GM21447 (cell line): ENCODE measurements at regions not wholly inside any gene's neighbourhood (a gene's known extent, or its start where the extent isn't known, plus 50 kb on each side); places are given as distances from the start of the nearest gene placed in this dataset.

ENCODE experiments used
- ATAC-seq: cut with Tn5 transposase; IDR thresholded peaks from one replicate; pipeline ENCODE4 v1.9.1; 2021; ENCODE audit not compliant: unreplicated experiment

DNA sequence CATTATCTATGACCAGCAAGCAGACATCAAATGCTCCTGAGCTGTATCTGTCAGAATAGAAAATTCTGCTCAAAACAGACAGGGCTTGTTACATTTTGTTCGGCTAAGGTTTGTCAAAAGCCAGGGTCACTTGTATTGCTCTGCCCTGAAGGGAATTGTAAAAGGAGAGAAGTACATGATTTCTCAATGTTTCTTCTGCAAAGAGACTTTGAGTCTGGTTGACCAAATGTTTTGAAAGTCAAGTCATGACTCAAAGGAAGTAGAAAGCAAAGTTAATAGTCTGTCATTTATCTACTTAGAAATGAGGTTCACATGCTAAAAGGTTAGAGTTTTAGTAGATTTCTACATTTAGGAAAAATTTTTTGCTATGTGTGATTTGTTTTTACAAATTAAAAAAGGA is 1624.1 kb upstream of the ZEB2 start:
- no peak for ATAC-seq

DNA sequence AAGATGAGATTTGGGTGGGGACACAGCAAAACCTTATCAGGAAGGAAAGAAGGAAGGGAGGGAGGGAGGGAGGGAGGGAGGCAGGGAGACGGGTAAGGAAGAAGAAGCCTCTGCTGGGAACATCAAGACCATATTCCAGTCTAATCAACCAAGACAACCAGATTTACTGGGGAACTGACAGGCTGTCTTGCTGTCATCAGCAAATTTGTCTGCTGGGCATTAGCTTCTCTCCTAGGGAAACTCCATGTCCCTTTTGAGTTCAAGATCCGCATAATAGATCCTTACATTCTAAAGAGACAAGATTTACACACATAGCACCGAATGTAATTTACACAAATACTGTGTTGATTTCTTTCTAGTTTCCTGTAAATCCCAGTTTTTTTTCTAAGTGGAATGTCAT is 1618.9 kb upstream of the ZEB2 start:
- no peak for ATAC-seq

DNA sequence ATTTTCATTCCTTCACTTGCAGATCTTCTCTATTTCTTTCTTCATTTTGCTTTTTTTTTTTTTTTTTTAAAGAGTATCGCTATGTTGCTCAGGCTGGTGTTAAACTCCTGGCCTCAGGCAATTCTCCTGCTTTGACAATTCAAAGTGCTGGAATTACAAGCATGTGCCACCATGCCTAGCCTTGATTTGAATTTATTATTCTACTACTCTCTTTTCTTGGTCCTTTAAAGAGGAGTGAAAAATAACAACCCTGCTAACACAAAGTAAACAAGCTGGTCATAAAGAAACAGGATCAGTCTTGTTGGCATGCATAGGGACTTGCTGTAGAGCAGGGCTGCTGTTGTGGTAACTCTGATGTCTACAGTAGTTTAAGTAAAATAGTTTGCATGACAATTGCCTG is 1615.3 kb upstream of the ZEB2 start:
- no peak for ATAC-seq

DNA sequence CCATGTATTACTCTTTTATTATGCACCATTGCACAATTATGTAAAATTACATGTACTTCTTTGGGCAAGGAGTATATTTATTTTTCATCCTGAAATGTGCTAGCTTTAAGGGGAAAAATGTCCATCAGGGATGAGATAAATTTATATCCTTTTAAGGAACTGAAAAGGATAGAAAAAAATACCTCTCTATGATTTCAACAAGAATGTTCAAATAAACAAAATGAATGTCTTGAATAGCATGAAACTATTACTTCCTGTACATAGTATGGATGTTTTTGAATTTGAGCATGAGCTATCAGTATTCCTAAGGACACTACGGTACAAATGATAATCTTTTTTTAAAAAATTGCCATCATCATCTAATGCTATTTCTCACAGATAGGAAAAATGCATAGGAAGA is 1611.9 kb upstream of the ZEB2 start:
- ATAC-seq = no peak

DNA sequence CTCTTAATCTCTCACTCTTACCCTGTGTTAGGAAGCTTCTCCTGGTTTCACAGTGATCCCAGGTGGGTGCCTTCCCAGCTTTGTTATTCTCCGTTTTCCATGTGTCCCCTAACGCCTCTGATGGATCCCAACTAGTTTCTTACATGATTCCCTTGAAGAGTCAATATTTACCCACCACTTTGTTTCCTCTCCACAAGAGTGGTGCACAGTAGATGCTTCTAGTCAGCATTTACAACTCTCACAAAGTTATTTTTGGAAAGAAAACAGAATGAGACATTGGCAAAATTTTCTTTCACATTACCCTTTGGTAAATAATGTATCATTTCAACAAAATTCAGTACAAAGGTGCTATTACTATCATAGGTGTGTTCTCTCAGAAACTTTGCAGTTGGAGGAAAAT is 1611.1 kb upstream of the ZEB2 start:
- ATAC-seq = no peak

DNA sequence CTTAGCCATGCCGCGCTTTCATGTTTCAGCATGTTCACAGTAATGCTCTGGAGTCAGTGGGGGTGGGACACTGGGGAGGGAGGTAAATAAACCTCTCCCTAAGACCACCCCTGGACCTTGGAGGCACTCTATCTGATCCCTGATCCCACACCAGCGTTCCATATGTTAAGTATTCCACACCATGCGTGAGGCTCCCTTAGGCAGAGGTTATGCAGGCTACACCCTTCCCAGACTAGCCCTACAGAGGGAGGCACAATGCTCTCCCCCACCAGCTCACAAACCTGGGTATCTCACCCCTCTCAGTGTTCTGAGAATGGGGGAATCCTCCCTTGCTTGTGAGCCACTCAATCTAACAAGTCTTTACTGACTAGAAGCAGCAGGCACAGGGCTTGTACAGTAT is 1610.4 kb upstream of the ZEB2 start:
- ATAC-seq = no peak

DNA sequence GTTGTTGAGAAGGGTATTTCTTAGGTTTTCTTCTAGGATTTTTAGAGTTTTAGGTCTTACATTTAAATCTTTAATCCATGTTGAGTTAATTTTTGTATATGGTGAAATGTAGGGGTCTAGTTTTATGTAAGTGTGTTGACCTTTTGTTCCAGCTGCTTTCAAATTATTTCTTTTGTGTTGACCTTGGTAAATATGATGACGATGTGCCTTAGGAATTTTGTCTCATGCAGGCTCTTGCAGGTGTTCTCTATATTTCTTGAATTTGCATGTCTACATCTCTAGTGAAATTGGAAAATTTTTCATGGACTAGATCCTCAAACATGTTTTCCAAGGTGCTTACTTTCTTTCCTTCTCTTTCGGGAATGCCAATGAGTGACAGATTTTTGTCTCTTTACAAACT is 1609.3 kb upstream of the ZEB2 start:
- ATAC-seq = no peak

DNA sequence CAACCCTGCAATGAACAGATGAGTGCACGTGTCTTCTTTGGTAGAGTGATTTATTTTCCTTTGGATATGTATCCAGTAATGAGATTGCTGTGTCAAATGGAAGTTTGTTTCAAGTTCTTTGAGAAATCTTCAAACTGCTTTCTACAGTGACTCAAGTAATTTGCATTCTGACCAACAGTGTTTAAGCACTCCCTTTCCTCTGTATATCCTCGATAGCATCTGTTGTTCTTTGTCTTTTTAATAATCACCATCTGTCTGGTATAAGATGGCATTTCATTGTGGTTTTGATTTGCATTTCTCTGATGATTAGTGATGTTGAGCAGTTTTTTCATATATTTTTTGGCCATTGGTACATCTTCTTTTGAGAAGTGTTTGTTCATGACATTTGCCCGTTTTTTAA is 1608.3 kb upstream of the ZEB2 start:
- ATAC-seq = no peak

DNA sequence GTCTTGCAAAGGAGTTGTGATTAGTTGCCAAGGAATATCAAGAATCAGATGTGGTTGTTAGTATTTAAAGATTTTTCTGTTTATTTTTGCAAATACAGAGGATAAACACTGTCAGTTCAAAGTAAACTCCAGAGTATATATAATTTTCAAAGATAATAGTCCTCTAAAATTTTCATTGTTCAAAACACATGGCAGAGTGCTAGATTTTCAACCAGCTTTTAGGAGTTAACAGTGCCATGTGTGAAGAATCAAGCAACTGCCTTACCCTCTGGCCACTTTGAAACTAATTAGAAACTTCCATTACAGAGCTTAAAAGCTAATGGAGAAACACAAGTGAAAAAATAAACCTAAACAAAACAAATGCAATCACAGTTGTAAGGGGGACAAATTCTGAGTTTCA is 1605.6 kb upstream of the ZEB2 start:
- ATAC-seq = no peak

DNA sequence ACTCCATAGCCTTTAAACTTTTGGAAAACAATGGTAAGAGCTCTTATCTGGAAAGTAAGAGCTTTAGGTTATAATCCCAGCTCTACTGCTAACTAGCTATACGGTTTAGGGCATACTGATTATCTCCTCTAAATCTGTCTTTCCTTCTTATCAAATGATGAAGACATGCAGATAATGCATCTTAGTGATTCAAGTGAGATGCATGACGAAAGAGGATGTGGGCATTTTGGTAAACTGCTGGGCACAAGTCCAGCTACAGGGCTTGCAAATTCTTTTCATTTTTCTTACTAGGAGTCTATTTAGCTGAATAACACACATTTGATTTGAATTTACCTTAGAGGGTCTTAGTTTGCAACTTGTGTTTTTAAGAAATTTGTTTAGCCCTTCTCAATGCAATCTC is 1604.8 kb upstream of the ZEB2 start:
- no peak for ATAC-seq

DNA sequence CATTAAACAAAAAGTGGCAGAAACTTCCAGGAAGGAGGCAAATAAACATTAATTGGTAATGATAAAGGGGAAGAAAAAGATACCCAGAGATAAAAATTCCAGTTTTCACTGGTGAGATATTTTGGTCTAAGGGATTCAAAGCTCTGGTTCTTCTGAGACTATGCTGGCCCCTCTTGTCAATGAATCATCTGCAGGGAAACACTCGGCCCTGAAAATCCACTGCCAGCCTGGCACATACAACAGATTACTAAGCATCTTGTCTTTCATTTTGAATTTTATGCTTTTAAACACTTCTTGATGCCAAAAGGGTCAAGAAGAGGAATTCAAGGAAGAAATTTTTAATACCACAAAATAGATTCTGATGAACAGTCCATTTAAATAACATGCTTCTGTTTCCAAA is 1603.8 kb upstream of the ZEB2 start:
- no peak for ATAC-seq

DNA sequence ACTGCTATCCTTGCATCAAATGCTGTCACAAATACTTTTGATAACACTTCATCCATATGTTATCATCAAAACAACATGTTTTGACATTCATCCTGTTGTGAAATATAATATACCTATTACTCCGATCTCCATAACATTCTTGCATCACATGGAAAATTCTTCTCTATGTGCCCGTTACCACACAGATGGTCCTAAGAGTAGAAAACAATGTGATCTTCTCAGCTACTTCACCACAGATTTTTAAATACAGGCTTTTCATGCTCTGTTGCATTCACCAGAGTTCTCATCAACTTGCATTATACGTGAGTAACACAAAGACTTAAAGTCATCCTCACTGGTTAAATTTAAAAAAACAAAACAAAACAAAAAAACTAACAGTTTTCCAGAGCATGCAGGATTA is 1603.3 kb upstream of the ZEB2 start:
- no peak for ATAC-seq

DNA sequence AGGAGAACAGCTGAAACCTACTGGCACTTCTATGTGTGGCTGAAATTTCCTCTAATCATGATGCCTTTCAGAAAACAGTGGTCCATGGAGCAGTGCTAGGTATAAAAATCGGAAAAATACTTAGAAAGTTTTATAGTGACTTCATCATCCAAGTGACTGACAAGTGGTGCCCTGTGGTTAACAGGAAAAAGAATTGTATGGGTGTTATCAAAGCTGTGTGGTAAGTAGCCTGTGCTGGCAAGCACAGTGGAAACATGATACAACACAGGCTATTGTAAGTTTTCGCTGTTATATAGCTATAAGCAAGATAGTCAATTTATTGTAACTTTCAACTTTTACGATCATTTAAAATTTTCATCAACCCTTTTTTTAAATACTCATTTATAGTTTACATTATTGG is 1599.7 kb upstream of the ZEB2 start:
- no peak for ATAC-seq

DNA sequence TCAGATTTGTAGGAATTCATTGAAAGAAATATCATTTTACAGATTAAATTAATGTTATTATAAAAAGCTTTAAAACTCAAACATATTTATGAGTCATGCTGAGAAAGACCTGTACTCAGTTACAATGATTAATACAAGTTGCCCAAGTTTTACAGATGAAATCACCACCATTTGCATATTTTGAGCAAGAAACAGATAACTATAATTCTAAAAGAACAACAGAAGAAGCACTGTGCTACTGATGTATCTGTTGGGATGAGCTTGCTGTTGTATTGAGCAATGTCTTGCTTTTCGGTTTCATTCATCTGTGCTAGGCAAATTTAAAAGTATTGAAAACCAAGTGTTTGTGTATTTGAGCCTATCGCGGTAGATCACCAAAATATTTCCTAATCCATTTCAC is 1589.1 kb upstream of the ZEB2 start:
- ATAC-seq = no peak

DNA sequence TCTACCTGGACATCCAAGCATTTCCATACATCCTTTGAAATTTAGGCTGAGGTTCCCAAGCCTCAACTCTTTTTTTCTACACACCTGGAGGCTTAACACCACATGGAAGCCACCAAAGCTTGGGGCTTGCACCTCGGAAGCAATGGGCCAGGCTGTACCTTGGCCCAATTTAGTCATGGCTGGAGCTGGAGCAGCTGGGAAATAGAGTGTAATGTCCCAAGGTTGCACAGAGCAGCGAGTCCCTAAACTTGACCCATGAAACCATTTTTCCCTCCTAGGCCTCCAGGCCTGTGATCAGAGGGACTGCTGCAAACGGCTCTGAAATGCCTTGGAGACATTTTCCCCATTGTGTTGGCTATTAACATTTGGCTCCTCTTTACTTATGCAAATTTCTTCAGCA is 1574.3 kb upstream of the ZEB2 start:
- ATAC-seq = no peak

DNA sequence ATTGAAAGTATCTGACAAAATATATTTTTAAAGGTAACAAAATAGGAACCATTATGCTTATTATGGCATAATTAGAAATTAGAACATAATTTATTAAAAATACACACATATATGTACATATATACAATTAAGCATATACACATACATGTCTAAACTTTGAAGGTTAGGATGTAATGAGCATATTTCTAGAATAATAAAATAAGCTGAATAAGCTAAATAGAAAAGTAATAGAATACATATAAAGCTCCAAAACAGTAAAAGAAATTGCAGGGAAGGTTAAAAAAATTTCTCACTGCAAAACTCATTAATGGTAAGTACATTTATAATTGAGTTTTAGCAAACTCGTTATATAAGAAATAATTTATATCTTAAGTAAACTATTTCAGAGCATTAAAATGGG is 1561.5 kb upstream of the ZEB2 start:
- ATAC-seq = no peak

DNA sequence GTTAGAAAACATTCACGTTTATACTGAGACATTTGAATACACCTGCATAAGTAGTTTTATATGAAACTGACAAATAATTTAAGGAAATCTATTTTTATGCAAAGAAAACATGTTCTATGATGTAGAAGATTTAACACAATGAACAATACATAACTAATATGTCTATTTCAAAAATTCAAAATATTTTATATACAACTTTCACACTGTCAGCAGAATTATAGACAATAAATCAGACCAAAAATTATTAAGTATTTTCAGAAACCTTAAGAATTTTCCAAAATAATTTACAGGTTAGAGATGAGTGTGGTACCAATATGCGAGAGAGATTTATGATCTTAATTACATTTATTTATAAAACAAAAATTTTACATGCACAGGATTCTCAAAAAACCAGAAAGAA is 1561.0 kb upstream of the ZEB2 start:
- no peak for ATAC-seq

DNA sequence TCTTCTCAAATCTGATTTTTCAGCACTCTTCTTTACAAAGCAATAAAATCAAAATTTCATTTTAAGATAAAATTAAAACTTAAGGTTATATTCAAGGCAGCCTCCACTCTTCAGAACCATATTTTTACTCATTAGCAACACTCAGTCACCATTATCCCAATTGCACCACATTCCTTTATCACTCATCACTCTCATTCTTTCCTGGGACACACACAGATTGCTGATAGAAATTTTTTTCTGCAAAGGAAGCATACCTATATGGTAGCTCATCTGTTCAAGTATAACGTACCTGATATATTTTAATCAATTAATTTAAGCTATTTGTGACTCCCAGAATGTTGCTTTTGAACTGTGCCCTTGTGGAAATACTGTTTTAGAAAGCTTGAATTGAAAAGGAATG is 1559.3 kb upstream of the ZEB2 start:
- no peak for ATAC-seq

DNA sequence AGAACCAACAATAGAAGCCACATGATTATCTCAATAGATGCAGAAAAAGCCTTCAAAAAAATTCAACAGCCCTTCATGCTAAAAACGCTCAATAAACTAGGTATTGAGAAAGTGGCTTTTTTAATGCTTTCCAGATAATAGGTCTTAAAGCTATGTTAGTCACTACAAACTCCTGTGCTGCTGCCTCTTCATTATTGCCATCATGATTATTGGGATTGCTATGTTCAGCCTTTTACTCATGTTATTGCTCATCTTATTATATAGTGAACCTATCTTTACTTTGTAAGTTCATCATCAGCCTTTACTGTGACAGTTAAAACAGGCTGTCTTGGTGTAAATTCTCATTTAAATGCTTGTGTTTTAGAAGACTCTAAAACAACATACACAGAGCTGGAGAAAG is 1557.2 kb upstream of the ZEB2 start:
- ATAC-seq = no peak

DNA sequence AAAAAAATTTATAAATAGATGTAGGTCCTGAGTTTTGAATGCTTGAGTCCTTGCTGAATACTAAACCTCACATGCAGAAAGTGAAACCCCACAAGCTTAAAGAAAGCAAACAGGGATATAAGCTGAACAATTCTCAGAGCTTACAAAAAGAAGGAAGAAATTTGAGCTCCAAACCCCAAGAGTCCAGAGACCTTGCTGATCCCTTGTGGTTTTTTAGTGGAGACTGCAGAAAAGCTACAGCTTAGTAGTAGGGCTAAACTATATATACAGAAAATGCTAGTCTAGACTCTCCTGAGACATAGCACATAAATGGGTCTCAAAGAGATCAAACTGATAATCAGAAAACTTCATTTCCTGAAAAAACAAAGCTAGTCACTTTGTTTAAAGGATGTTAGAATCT is 1548.1 kb upstream of the ZEB2 start:
- no peak for ATAC-seq

DNA sequence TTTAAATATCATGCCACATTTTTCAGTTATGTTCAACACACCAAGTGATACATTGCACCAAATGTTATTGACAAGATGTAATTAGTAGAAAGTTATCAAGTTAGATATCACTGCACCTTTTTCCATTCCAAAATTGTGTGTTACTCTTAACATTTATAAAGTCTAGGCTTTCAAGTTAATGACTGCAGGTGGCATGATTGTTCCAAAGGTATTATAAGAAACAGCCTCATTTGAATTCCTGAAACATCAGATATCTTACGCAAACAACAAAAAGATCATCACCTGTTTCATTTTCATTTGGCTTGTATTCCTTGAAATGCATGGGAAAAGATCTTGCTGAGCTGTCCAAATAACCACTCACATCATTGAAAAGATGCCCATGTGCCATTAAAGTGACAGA is 1528.2 kb upstream of the ZEB2 start:
- ATAC-seq = no peak

DNA sequence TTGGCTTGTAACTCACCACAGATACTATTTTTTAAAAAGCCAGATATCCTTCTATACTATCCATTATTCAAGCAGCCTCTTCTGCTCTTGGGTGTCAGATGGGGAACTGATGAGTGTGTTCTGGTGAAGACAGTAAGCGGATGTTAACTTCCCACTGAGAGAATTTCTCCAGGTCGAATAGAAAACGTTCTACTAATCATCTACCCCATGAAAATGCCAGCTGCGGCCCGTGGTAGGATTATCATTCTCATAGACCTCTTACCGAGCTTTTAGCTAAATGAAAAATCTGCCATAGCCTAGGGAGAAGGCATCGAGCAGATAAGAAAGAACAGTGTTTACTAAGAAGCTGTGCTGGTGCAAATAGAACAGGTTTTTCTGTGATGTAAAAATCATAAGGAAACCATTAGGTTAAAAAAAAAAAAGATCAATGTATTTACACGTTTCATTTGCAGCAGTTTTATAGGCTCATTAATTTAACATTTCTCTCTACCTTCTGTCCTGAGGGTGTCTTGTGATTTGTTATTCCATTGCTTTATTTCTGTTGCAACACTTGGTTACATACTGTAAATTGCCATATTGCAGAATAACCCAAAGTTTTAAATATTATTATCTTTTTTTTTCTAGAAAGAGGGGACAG is 1521.5 kb upstream of the ZEB2 start:
- ATAC-seq = no peak

DNA sequence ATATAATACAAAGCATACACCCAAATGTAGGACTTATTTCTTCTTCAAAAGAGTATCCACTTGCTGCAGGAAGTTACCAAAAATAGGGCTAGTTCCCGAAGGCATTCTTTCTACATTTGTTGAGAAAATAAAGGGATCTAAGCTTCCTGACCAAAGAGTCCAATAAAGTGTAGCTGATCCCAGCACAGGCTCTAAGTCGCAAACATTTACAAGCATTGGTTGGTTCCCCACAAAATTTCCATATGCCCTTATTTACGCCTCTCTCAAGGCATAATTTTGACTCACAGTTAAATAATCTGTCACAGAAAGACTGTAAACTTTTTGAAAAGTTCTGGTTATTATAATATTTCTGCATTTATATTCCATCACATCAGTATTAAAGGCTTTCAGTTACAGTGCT is 1520.1 kb upstream of the ZEB2 start:
- no peak for ATAC-seq

DNA sequence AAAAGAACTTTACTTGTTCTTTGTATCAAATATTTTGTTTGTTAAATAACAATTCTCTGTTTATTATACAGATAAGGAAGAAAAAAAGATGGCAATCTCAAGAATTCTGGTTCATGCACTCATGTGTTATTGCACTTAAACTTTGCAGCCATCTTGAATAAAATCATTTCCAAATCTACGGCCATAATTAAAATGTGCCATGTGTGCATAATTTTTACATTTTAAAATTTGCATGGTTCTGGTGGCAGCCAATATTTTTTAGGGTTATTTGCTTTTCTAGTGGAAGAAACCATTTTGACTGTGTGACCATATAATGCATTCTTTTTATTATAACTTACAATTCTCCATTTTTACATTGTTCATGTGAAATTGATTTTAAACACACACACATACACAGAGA is 1518.1 kb upstream of the ZEB2 start:
- no peak for ATAC-seq
